Activated CD4-positive, alpha-beta T cell treated with anti-CD3 and anti-CD28 coated beads, Interleukin-2, amount 10 ng/mL, durations not matched to agents 24 days and 14 days (primary cell): ENCODE measurements at regions not wholly inside any gene's neighbourhood (a gene's known extent, or its start where the extent isn't known, plus 50 kb on each side); places are given as distances from the start of the nearest gene placed in this dataset.
A peak's percentile ranks its signal among the peaks of the same experiment; 100 is the strongest.

Experiments used
- DNase-seq: peaks from one replicate; pipeline ENCODE4 v3.0.0; 2022
- H3K27ac Mint-ChIP-seq: one replicate; pipeline ENCODE4 v1.8.0; 2022; ENCODE audit warnings: mild to moderate bottlenecking, mixed read lengths
- H3K27me3 Mint-ChIP-seq: one replicate; pipeline ENCODE4 v1.8.0; 2022; ENCODE audit warnings: mixed read lengths
- H3K36me3 Mint-ChIP-seq: one replicate; pipeline ENCODE4 v1.8.0; 2022; ENCODE audit warnings: low read depth, mild to moderate bottlenecking, mixed read lengths
- H3K4me1 Mint-ChIP-seq: one replicate; pipeline ENCODE4 v1.8.0; 2021; ENCODE audit warnings: mixed read lengths
- H3K4me3 Mint-ChIP-seq: one replicate; pipeline ENCODE4 v1.8.0; 2022; ENCODE audit warnings: mild to moderate bottlenecking, moderate library complexity, mixed read lengths
- H3K9me3 Mint-ChIP-seq: one replicate; pipeline ENCODE4 v1.8.0; 2021; ENCODE audit warnings: mixed read lengths
- intact Hi-C: fragments of 100-400 bp; cut with micrococcal nuclease; formaldehyde crosslinking; loops from one replicate; pipeline ENCODE4 v1.15.1; 2023

GRCh38 chr20:12404941-12405340, 487.2 kb downstream of the BTBD3 start:
- H3K4me1 Mint-ChIP-seq = no peaks in the 10 kb centered on the region
- intact Hi-C loops = no loop called here
- no peaks in the 10 kb centered on the region for H3K36me3 Mint-ChIP-seq
- no peak overlapping the region for H3K4me3 Mint-ChIP-seq
- H3K9me3 Mint-ChIP-seq = peaks cover 9% of the 10 kb centered on the region
- H3K27ac Mint-ChIP-seq = no peak overlapping the region
- no peak for DNase-seq
- no peaks in the 10 kb centered on the region for H3K27me3 Mint-ChIP-seq

- Mint-ChIP-seq H3K4me1 (no peaks in the 10 kb centered on the region), H3K4me3 (no peak overlapping the region), H3K27me3 (no peaks in the 10 kb centered on the region), H3K9me3 (peaks cover 12% of the 10 kb centered on the region), H3K27ac (no peak overlapping the region), H3K36me3 (no peaks in the 10 kb centered on the region)
- intact Hi-C loops = no loop called here
- no peak for DNase-seq
Observed at GRCh38 chr20:12406978-12407377, 489.3 kb downstream of the BTBD3 start.

GRCh38 chr20:12409501-12409900, 491.8 kb downstream of the BTBD3 start:
- Mint-ChIP-seq H3K36me3 (no peaks in the 10 kb centered on the region), H3K27ac (no peak overlapping the region), H3K9me3 (peaks cover 13% of the 10 kb centered on the region), H3K4me3 (no peak overlapping the region), H3K27me3 (no peaks in the 10 kb centered on the region), H3K4me1 (no peaks in the 10 kb centered on the region)
- DNase-seq = no peak
- intact Hi-C loops = no loop called here

- intact Hi-C loops = no loop called here
- no peaks in the 10 kb centered on the region for H3K36me3 Mint-ChIP-seq
Observed at GRCh38 chr20:12410783-12411182, 493.1 kb downstream of the BTBD3 start.

GRCh38 chr20:12411246-12411940, 493.7 kb downstream of the BTBD3 start:
- Mint-ChIP-seq H3K9me3 (peaks cover 19% of the 10 kb centered on the region), H3K4me1 (no peaks in the 10 kb centered on the region)

More at GRCh38 chr20:12410783-12411182, 493.1 kb downstream of the BTBD3 start:
- H3K4me1 Mint-ChIP-seq = no peaks in the 10 kb centered on the region
- peaks cover 19% of the 10 kb centered on the region for H3K9me3 Mint-ChIP-seq
- no peaks in the 10 kb centered on the region for H3K27me3 Mint-ChIP-seq
- H3K4me3 Mint-ChIP-seq = no peak overlapping the region
- DNase-seq = no peak
- H3K27ac Mint-ChIP-seq = no peak overlapping the region

GRCh38 chr20:12413116-12413515, 495.4 kb downstream of the BTBD3 start:
- intact Hi-C loops = no loop called here
- no peaks in the 10 kb centered on the region for H3K36me3 Mint-ChIP-seq
- no peak overlapping the region for H3K4me3 Mint-ChIP-seq
- H3K4me1 Mint-ChIP-seq = no peaks in the 10 kb centered on the region
- DNase-seq = no peak
- H3K27ac Mint-ChIP-seq = no peak overlapping the region
- peaks cover 19% of the 10 kb centered on the region for H3K9me3 Mint-ChIP-seq
- no peaks in the 10 kb centered on the region for H3K27me3 Mint-ChIP-seq

More at GRCh38 chr20:12411246-12411940, 493.7 kb downstream of the BTBD3 start:
- Mint-ChIP-seq H3K36me3 (no peaks in the 10 kb centered on the region), H3K27ac (no peak overlapping the region), H3K4me3 (no peak overlapping the region), H3K27me3 (no peaks in the 10 kb centered on the region)
- intact Hi-C loops = no loop called here
- no peak for DNase-seq

GRCh38 chr20:12414446-12415274, 497.0 kb downstream of the BTBD3 start:
- no peak overlapping the region for H3K27ac Mint-ChIP-seq
- peaks cover 24% of the 10 kb centered on the region for H3K9me3 Mint-ChIP-seq
- no peaks in the 10 kb centered on the region for H3K36me3 Mint-ChIP-seq
- no peak for DNase-seq
- intact Hi-C loops = no loop called here
- no peaks in the 10 kb centered on the region for H3K4me1 Mint-ChIP-seq
- no peaks in the 10 kb centered on the region for H3K27me3 Mint-ChIP-seq
- no peak overlapping the region for H3K4me3 Mint-ChIP-seq

GRCh38 chr20:12416281-12416680, 498.6 kb downstream of the BTBD3 start:
- no peaks in the 10 kb centered on the region for H3K36me3 Mint-ChIP-seq
- intact Hi-C loops = no loop called here
- peaks cover 20% of the 10 kb centered on the region for H3K9me3 Mint-ChIP-seq
- no peaks in the 10 kb centered on the region for H3K4me1 Mint-ChIP-seq
- no peak overlapping the region for H3K27ac Mint-ChIP-seq
- no peak overlapping the region for H3K4me3 Mint-ChIP-seq
- DNase-seq = no peak
- H3K27me3 Mint-ChIP-seq = no peaks in the 10 kb centered on the region

- Mint-ChIP-seq H3K27me3 (no peaks in the 10 kb centered on the region), H3K4me3 (no peak overlapping the region), H3K27ac (no peak overlapping the region), H3K4me1 (no peaks in the 10 kb centered on the region), H3K36me3 (no peaks in the 10 kb centered on the region), H3K9me3 (peaks cover 4% of the 10 kb centered on the region)
- intact Hi-C loops = no loop called here
- DNase-seq = peak; percentile 12
Observed at GRCh38 chr20:12433724-12434123, 516.0 kb downstream of the BTBD3 start.

- intact Hi-C loops = no loop called here
- H3K4me3 Mint-ChIP-seq = no peak overlapping the region
- H3K4me1 Mint-ChIP-seq = no peaks in the 10 kb centered on the region
- no peak overlapping the region for H3K27ac Mint-ChIP-seq
- peaks cover 4% of the 10 kb centered on the region for H3K9me3 Mint-ChIP-seq
- no peaks in the 10 kb centered on the region for H3K27me3 Mint-ChIP-seq
- H3K36me3 Mint-ChIP-seq = no peaks in the 10 kb centered on the region
- DNase-seq = peak; percentile 19
Observed at GRCh38 chr20:12434672-12435071, 517.0 kb downstream of the BTBD3 start.

- intact Hi-C loops = no loop called here
- H3K4me1 Mint-ChIP-seq = no peaks in the 10 kb centered on the region
Observed at GRCh38 chr20:12435268-12435667, 517.6 kb downstream of the BTBD3 start.

GRCh38 chr20:12453711-12454110, 536.0 kb downstream of the BTBD3 start:
- Mint-ChIP-seq H3K27me3 (no peaks in the 10 kb centered on the region), H3K36me3 (no peaks in the 10 kb centered on the region)
- intact Hi-C loops = no loop called here

More at GRCh38 chr20:12435268-12435667, 517.6 kb downstream of the BTBD3 start:
- DNase-seq = peak; percentile 9
- Mint-ChIP-seq H3K36me3 (no peaks in the 10 kb centered on the region), H3K27me3 (no peaks in the 10 kb centered on the region), H3K27ac (no peak overlapping the region), H3K9me3 (peaks cover 4% of the 10 kb centered on the region), H3K4me3 (no peak overlapping the region)

GRCh38 chr20:12455148-12455547, 537.5 kb downstream of the BTBD3 start:
- H3K27ac Mint-ChIP-seq = no peak overlapping the region
- no peaks in the 10 kb centered on the region for H3K36me3 Mint-ChIP-seq
- intact Hi-C loops = no loop called here
- H3K27me3 Mint-ChIP-seq = no peaks in the 10 kb centered on the region
- no peak overlapping the region for H3K4me3 Mint-ChIP-seq
- DNase-seq = no peak
- no peaks in the 10 kb centered on the region for H3K9me3 Mint-ChIP-seq
- no peaks in the 10 kb centered on the region for H3K4me1 Mint-ChIP-seq

More at GRCh38 chr20:12453711-12454110, 536.0 kb downstream of the BTBD3 start:
- H3K27ac Mint-ChIP-seq = no peak overlapping the region
- H3K4me3 Mint-ChIP-seq = no peak overlapping the region
- no peak for DNase-seq
- peaks cover 7% of the 10 kb centered on the region for H3K9me3 Mint-ChIP-seq
- H3K4me1 Mint-ChIP-seq = no peaks in the 10 kb centered on the region

- no peaks in the 10 kb centered on the region for H3K36me3 Mint-ChIP-seq
- no peak overlapping the region for H3K27ac Mint-ChIP-seq
- no peak overlapping the region for H3K4me3 Mint-ChIP-seq
- DNase-seq = no peak
- intact Hi-C loops = no loop called here
- H3K9me3 Mint-ChIP-seq = peaks cover 11% of the 10 kb centered on the region
- no peaks in the 10 kb centered on the region for H3K27me3 Mint-ChIP-seq
- H3K4me1 Mint-ChIP-seq = no peaks in the 10 kb centered on the region
Observed at GRCh38 chr20:12458241-12458640, 540.5 kb downstream of the BTBD3 start.
